ENCODE measurements at regions not wholly inside any gene's neighbourhood (a gene's known extent, or its start where the extent isn't known, plus 50 kb on each side); places are given as distances from the start of the nearest gene placed in this dataset.

- peaks cover 35% of the 10 kb centered on the region for H3K27me3 ChIP-seq (ENCODE audit: insufficient read depth, low read length)
- no peaks in the 10 kb centered on the region for H3K79me2 ChIP-seq (ENCODE audit: insufficient read depth, low read length)
- DNase-seq (ENCODE audit: low read depth, low spot score) (no peak), ATAC-seq (no peak)
- BruUV-seq (replicated peaks) = no TSS peak
- RAD21 ChIA-PET (ENCODE audit: low non-redundant PET in 1 of 2, low total read pairs in 2 of 2, uncharacterized antibody in 2 of 2, unreplicated experiment in 2 of 2) = no interaction called here
- no peak overlapping the region for H3K27ac ChIP-seq (ENCODE audit: low read depth, low read length)
- POLR2A ChIA-PET = no interaction called here
- no peaks in the 10 kb centered on the region for H3K9me2 ChIP-seq (ENCODE audit: insufficient read depth)
- no peak for TF ChIP-seq FOSL1 (IDR thresholded peaks at IDR 0.05; ENCODE audit: low read depth)
- no peak for TF ChIP-seq POLR2AphosphoS5 (IDR thresholded peaks at IDR 0.05; ENCODE audit: low read depth, low read length)
- no peak for TF ChIP-seq CTCF (IDR thresholded peaks at IDR 0.05 in 2 of 3, conservative IDR thresholded peaks at IDR 0.05 in 1 of 3; ENCODE audit: borderline replicate concordance in 1 of 3, insufficient read depth in 1 of 3, low read depth in 2 of 3, low read length in 2 of 3)
- no peak for TF ChIP-seq EZH2phosphoT487 (IDR thresholded peaks at IDR 0.05; ENCODE audit: borderline replicate concordance)
- TF ChIP-seq SIN3A (IDR thresholded peaks at IDR 0.05; ENCODE audit: low read depth) = no peak
- no peak for TF ChIP-seq YY1 (IDR thresholded peaks at IDR 0.05; ENCODE audit: extremely low read depth, insufficient replicate concordance, low read depth, low read length)
- TF ChIP-seq RAD21 (IDR thresholded peaks at IDR 0.05; ENCODE audit: low read depth) = no peak
- no peak for TF ChIP-seq ZBTB33 (IDR thresholded peaks at IDR 0.05; ENCODE audit: extremely low read depth, insufficient replicate concordance, low read length)
- no peak for TF ChIP-seq CBX3 (IDR thresholded peaks at IDR 0.05; ENCODE audit: low read depth)
- no peak for TF ChIP-seq ZNF274 (IDR thresholded peaks at IDR 0.05; ENCODE audit: low read depth, low read length)
- no peak for TF ChIP-seq ATF3 (IDR thresholded peaks at IDR 0.05)
- TF ChIP-seq POLR2A (IDR thresholded peaks at IDR 0.05; ENCODE audit: borderline replicate concordance, extremely low read depth, insufficient read depth, insufficient read length) = no peak
- TF ChIP-seq EZH2 (IDR thresholded peaks at IDR 0.05) = no peak
- no peak for TF ChIP-seq MAX (IDR thresholded peaks at IDR 0.05)
- TF ChIP-seq SP1 (IDR thresholded peaks at IDR 0.05; ENCODE audit: low read depth) = no peak
- no peak for TF ChIP-seq SRF (IDR thresholded peaks at IDR 0.05; ENCODE audit: low read depth)
- no peak for TF ChIP-seq CEBPB (IDR thresholded peaks at IDR 0.05; ENCODE audit: low read depth)
- TF ChIP-seq EGR1 (IDR thresholded peaks at IDR 0.05; ENCODE audit: low read depth) = no peak
- no peak for TF ChIP-seq TCF7L2 (IDR thresholded peaks at IDR 0.05; ENCODE audit: borderline replicate concordance, extremely low read depth, insufficient read depth, insufficient read length)
- no peak for TF ChIP-seq JUND (IDR thresholded peaks at IDR 0.05)
- no peaks in the 10 kb centered on the region for H3K9me3 ChIP-seq (ENCODE audit: control insufficient read depth in 1 of 2, insufficient read depth in 1 of 2, low read depth in 1 of 2, low read length in 2 of 2)
- intact Hi-C loops (cut with micrococcal nuclease) = no loop called here
- H4K20me1 ChIP-seq (ENCODE audit: insufficient read depth) = no peaks in the 10 kb centered on the region
- no peaks in the 10 kb centered on the region for H3K36me3 ChIP-seq (ENCODE audit: control insufficient read depth in 1 of 2, insufficient read depth in 2 of 2, low read length in 2 of 2)
- no peak overlapping the region for H2AFZ ChIP-seq (ENCODE audit: low read depth, low read length, poor library complexity, severe bottlenecking)
- no peak overlapping the region for H3K4me3 ChIP-seq (replicated peaks in 1 of 2; ENCODE audit: low read depth in 1 of 2, low read length in 2 of 2)
- CTCF ChIA-PET = no interaction called here
- peaks cover 8 to 22% of the 10 kb centered on the region in 2 experiments for H3K4me1 ChIP-seq (ENCODE audit: control insufficient read depth in 1 of 2, insufficient read depth in 2 of 2, low read length in 2 of 2)
- no peak overlapping the region for H3K4me2 ChIP-seq (ENCODE audit: low read length)
- H3K9ac ChIP-seq (ENCODE audit: low read length) = no peak overlapping the region
These were observed 338.1 kb upstream of the MSX2 start for GRCh38 chr5:174386306-174386705.

Measured in HCT116 (cell line).